ENCODE measurements at regions not wholly inside any gene's neighbourhood (a gene's known extent, or its start where the extent isn't known, plus 50 kb on each side); places are given as distances from the start of the nearest gene placed in this dataset.

DNA sequence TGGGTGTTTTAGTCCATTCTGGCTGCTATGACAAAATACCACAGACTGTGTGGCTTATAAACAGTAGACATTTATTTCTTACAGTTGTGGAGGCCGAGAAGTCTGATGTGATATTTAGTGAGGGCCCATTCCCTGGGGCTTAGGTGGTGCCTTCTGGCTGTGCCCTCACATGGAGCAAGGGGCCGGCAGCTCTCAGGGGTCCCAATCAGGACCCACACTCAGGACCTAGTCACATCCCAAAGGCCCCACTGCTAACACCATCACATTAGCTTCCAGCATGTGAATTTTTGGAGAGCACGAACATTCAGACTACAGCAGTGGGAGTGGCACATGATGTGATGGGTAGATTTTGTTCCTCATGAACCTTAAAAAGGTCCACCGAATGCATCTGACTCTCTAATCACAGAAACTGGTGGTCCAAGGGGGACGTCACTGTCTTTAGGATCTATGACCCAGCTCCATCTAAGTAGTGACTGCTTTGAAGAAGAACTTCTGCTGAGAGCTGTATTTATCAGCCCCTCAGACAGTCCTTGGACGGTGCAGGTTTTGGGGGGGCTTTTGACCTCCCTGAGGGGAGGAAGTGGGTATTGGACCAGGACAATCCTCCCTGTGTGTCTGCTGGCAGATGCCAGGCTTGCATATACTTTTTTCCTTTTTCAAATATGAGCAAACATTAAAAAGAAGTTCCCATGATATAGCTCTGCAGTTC is 154.5 kb upstream of the ZNF32 start:
- no peak for TF ChIP-seq CTCF (IDR thresholded peaks at IDR 0.05; ENCODE audit: unreplicated experiment)
- Mint-ChIP-seq H3K9me3 (ENCODE audit: low read depth) (no peaks in the 10 kb centered on the region), H3K4me1 (ENCODE audit: low read depth) (no peaks in the 10 kb centered on the region), H3K36me3 (ENCODE audit: insufficient read depth) (no peaks in the 10 kb centered on the region), H3K4me3 (ENCODE audit: low read depth) (no peak overlapping the region), H3K27me3 (peaks cover 29% of the 10 kb centered on the region), H3K27ac (no peak overlapping the region)
- DNase-seq (ENCODE audit: low spot score, unreplicated experiment): no peak

DNA sequence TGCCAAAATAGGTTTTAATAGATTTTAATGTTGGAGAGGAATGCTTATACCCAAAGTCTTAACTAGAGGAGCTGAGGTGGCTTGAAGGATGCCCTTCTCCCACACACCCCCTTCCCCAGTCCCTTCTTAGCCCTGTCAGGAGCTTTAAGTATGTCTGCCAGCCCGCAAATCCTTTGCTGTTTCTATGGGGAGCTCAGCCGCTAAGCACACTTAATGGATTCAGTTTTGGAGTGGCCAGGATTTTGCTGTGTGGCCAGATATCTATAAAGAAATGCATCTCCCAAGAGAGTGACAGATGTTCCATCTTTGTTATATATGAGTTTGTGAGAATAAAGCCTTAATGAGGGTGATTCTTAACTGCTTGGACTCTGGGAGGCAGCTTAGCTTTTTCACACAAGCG is 152.9 kb upstream of the ZNF32 start:
- Mint-ChIP-seq H3K4me1 (ENCODE audit: low read depth) (peaks cover under 1% of the 10 kb centered on the region), H3K9me3 (ENCODE audit: low read depth) (no peaks in the 10 kb centered on the region), H3K27me3 (peaks cover 28% of the 10 kb centered on the region), H3K36me3 (ENCODE audit: insufficient read depth) (no peaks in the 10 kb centered on the region), H3K27ac (no peak overlapping the region), H3K4me3 (ENCODE audit: low read depth) (no peak overlapping the region)
- no peak for DNase-seq (ENCODE audit: low spot score, unreplicated experiment)
- TF ChIP-seq CTCF (IDR thresholded peaks at IDR 0.05; ENCODE audit: unreplicated experiment): no peak

DNA sequence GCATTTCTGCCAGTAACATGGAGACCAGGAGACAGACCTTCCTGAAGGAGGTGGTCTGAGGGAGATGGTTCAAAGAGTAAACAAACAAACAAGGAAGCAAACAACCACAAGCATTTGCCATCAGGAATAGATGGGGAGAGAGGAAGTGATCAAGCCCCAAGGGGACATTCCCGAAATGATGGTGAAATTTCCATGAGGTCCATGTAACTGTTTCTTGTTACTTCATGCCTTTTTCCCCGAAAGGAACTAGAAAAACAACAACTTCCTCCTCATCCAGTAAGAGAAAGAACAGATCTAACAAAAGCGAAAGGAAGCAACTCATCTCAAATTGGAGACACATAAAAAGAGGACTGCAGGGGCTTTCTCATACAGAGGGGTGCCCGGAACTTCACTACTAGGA is 152.5 kb upstream of the ZNF32 start:
- no peaks in the 10 kb centered on the region for H3K36me3 Mint-ChIP-seq (ENCODE audit: insufficient read depth)
- DNase-seq (ENCODE audit: low spot score, unreplicated experiment): no peak
- H3K4me1 Mint-ChIP-seq (ENCODE audit: low read depth): peaks cover 1% of the 10 kb centered on the region
- no peaks in the 10 kb centered on the region for H3K9me3 Mint-ChIP-seq (ENCODE audit: low read depth)
- H3K27me3 Mint-ChIP-seq: peaks cover 29% of the 10 kb centered on the region
- H3K27ac Mint-ChIP-seq: no peak overlapping the region
- H3K4me3 Mint-ChIP-seq (ENCODE audit: low read depth): no peak overlapping the region
- TF ChIP-seq CTCF (IDR thresholded peaks at IDR 0.05; ENCODE audit: unreplicated experiment): no peak

DNA sequence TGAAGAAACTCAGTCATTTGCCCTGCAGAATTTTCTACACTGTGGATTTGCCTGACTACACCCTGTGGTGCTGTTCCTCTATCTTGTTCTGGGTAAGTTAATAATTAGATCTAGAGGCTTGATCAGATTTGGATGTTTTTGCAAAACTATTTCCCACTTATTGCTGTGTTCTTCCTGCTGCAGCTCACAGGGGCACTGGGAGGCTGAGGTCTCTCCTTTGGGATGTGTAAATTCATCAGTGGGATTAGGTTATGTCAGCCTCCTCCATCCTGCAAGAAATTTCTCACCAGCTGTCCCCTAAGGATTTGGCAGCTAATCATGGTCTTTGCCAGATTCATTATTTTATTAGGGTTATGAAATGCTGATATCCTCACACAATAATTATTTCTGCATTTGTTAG is 148.1 kb upstream of the ZNF32 start:
- TF ChIP-seq CTCF (IDR thresholded peaks at IDR 0.05; ENCODE audit: unreplicated experiment): no peak
- no peak for DNase-seq (ENCODE audit: low spot score, unreplicated experiment)
- no peaks in the 10 kb centered on the region for H3K36me3 Mint-ChIP-seq (ENCODE audit: insufficient read depth)
- no peak overlapping the region for H3K27ac Mint-ChIP-seq
- no peak overlapping the region for H3K4me3 Mint-ChIP-seq (ENCODE audit: low read depth)
- peaks cover 27% of the 10 kb centered on the region for H3K27me3 Mint-ChIP-seq
- peaks cover 1% of the 10 kb centered on the region for H3K4me1 Mint-ChIP-seq (ENCODE audit: low read depth)
- H3K9me3 Mint-ChIP-seq (ENCODE audit: low read depth): no peaks in the 10 kb centered on the region

- Mint-ChIP-seq H3K9me3 (ENCODE audit: low read depth) (no peaks in the 10 kb centered on the region), H3K36me3 (ENCODE audit: insufficient read depth) (no peaks in the 10 kb centered on the region), H3K27ac (no peak overlapping the region), H3K4me1 (ENCODE audit: low read depth) (peaks cover 6% of the 10 kb centered on the region), H3K27me3 (peaks cover 24% of the 10 kb centered on the region), H3K4me3 (ENCODE audit: low read depth) (no peak overlapping the region)
- DNase-seq (ENCODE audit: low spot score, unreplicated experiment): no peak
- no peak for TF ChIP-seq CTCF (IDR thresholded peaks at IDR 0.05; ENCODE audit: unreplicated experiment)
Observed at GRCh38 chr10:43795639-43796038, 147.0 kb upstream of the ZNF32 start.
